ENCODE measurements at regions not wholly inside any gene's neighbourhood (a gene's known extent, or its start where the extent isn't known, plus 50 kb on each side); places are given as distances from the start of the nearest gene placed in this dataset.

DNA sequence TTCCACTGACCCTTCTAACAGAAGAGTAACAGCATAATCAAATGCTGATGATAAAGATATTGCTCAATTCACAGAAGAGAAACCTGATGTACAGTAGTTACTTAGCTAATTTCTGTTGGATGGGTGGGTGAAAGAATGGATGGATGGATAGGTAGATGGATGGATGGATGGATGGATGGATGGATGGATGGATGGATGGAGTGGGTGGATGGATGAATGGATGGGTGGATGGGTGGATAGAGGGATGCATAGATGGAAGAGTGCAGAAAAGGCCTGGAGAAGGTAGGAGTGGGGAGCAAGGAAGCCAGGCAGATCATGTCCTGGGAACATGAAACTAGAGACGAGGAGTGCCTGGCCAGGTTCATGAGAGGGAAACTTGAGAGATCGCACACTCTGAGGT is 520.9 kb downstream of the BCL11B start:
- H3K27me3 ChIP-seq (ENCODE audit: insufficient read depth, insufficient read length), result no peaks in the 10 kb centered on the region
- TF ChIP-seq ZNF274 (IDR thresholded peaks at IDR 0.05; ENCODE audit: low read depth, low read length), result no peak
- TF ChIP-seq YY1 (IDR thresholded peaks at IDR 0.05; ENCODE audit: insufficient read depth, insufficient read length), result no peak
- no peak for TF ChIP-seq SUZ12 (IDR thresholded peaks at IDR 0.05; ENCODE audit: extremely low read depth, insufficient read depth, insufficient read length)
- no peak overlapping the region for H3K9ac ChIP-seq (ENCODE audit: insufficient read length, low read depth)
- no peaks in the 10 kb centered on the region for H3K36me3 ChIP-seq (ENCODE audit: insufficient read depth, insufficient read length, low read length)
- H3K4me3 ChIP-seq (ENCODE audit: insufficient read length, low read depth), result no peak overlapping the region
- peaks cover 9% of the 10 kb centered on the region for H3K9me3 ChIP-seq (ENCODE audit: insufficient read depth, low read length)
- DNase-seq (ENCODE audit: low read depth, low spot score), result no peak
- H3K4me1 ChIP-seq (ENCODE audit: insufficient read depth, insufficient read length), result no peaks in the 10 kb centered on the region

DNA sequence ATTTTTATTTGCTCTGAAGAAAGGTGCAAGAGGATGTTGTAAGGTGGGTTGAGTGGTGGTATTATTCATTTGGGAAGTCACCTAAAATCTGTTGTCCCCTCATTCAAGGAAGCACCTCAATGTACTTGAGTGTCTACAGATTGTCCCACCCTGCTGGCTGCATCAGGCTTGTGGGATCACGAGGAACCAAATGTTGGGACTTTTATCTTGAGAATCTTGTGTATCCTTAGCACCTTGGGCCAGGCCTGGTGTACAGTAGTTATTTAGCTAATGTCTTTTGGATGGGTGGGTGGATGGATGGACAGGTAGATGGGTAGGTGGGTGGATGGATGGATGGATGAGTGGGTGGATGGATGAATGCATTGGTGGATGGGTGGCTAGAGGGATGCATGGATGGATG is 519.3 kb downstream of the BCL11B start:
- H3K4me1 ChIP-seq (ENCODE audit: insufficient read depth, insufficient read length), result no peaks in the 10 kb centered on the region
- H3K9ac ChIP-seq (ENCODE audit: insufficient read length, low read depth), result no peak overlapping the region
- H3K36me3 ChIP-seq (ENCODE audit: insufficient read depth, insufficient read length, low read length), result no peaks in the 10 kb centered on the region
- H3K4me3 ChIP-seq (ENCODE audit: insufficient read length, low read depth), result no peak overlapping the region
- H3K9me3 ChIP-seq (ENCODE audit: insufficient read depth, low read length), result peaks cover 9% of the 10 kb centered on the region
- TF ChIP-seq ZNF274 (IDR thresholded peaks at IDR 0.05; ENCODE audit: low read depth, low read length) (no peak), YY1 (IDR thresholded peaks at IDR 0.05; ENCODE audit: insufficient read depth, insufficient read length) (no peak), SUZ12 (IDR thresholded peaks at IDR 0.05; ENCODE audit: extremely low read depth, insufficient read depth, insufficient read length) (no peak)
- no peaks in the 10 kb centered on the region for H3K27me3 ChIP-seq (ENCODE audit: insufficient read depth, insufficient read length)
- DNase-seq (ENCODE audit: low read depth, low spot score), result no peak

DNA sequence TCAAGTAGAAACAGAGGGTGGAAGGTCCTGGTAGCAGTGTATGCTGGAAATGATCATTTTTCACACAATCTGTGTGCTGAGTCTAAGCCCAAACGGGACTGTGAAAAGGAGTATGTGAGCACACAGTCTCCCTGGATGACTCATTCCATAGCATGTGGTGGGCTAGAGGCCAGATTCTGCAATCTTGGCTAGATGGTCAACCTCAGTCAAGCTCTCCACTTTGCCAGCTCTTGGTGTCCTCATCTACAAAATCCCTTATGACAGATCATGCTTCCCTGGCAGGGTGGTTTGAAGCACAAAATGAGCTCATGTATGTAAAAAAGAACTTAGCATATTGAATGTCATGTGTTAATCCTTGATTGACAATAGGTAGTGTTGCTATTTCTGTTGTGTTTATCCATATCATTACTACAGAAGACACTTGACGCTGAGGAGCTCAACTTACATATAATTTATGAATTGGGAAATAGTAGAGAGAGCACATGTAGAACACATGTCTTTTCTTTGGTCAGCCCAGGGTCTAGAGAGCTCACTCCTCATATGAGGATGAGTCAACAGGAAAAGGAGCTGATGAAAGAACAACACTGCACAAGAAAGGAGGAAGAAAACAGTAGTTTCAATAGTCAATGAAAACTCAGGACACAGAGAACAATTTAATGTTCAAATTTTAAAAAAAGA is 517.5 kb downstream of the BCL11B start:
- no peak overlapping the region for H3K4me3 ChIP-seq (ENCODE audit: insufficient read length, low read depth)
- peaks cover 9% of the 10 kb centered on the region for H3K9me3 ChIP-seq (ENCODE audit: insufficient read depth, low read length)
- no peak overlapping the region for H3K9ac ChIP-seq (ENCODE audit: insufficient read length, low read depth)
- no peak for DNase-seq (ENCODE audit: low read depth, low spot score)
- TF ChIP-seq YY1 (IDR thresholded peaks at IDR 0.05; ENCODE audit: insufficient read depth, insufficient read length) (no peak), SUZ12 (IDR thresholded peaks at IDR 0.05; ENCODE audit: extremely low read depth, insufficient read depth, insufficient read length) (no peak), ZNF274 (IDR thresholded peaks at IDR 0.05; ENCODE audit: low read depth, low read length) (no peak)
- H3K36me3 ChIP-seq (ENCODE audit: insufficient read depth, insufficient read length, low read length), result no peaks in the 10 kb centered on the region
- no peaks in the 10 kb centered on the region for H3K27me3 ChIP-seq (ENCODE audit: insufficient read depth, insufficient read length)
- H3K4me1 ChIP-seq (ENCODE audit: insufficient read depth, insufficient read length), result no peaks in the 10 kb centered on the region

DNA sequence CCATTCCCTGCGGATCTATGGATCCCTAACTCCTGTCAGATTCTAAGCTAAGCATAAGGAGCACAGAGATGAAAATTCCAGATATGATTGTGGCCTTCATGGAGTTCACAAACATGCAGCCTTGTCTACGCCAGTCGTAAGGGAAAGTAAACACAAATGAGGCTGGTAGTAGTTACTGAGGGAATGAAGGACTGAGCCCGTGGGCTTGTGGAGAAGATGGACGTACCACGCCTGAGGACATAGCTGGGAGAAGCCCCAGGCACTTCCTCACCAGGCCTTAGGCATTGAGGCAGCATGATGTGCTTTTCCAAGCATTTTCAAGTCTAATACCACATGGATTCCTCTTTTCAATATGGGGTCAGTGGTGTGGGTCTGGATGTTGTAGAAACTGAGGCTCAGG is 515.2 kb downstream of the BCL11B start:
- Histone ChIP-seq H3K36me3 (ENCODE audit: insufficient read depth, insufficient read length, low read length) (no peaks in the 10 kb centered on the region), H3K9ac (ENCODE audit: insufficient read length, low read depth) (no peak overlapping the region), H3K4me1 (ENCODE audit: insufficient read depth, insufficient read length) (no peaks in the 10 kb centered on the region), H3K9me3 (ENCODE audit: insufficient read depth, low read length) (peaks cover 9% of the 10 kb centered on the region), H3K4me3 (ENCODE audit: insufficient read length, low read depth) (no peak overlapping the region), H3K27me3 (ENCODE audit: insufficient read depth, insufficient read length) (no peaks in the 10 kb centered on the region)
- TF ChIP-seq YY1 (IDR thresholded peaks at IDR 0.05; ENCODE audit: insufficient read depth, insufficient read length), result no peak
- no peak for DNase-seq (ENCODE audit: low read depth, low spot score)

DNA sequence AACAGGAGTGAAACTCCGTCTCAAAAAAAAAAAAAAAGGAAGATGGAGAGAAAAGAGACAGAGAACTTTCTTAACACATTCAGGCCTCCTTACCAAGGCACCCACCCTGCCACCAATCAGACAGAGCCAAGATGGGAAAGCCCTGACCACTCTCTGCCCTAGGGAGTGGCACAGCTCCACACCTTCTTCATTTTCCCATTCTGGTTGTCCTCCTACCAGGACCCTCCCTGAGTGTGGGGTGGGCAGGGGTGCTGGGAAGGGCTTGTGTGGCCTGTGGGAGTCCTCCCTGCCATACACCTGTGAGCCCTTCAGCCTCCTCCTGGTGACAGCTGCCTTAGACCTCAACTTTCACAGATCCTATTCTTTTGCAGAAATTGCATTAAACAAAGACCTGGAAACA is 513.6 kb downstream of the BCL11B start:
- Histone ChIP-seq H3K36me3 (ENCODE audit: insufficient read depth, insufficient read length, low read length) (no peaks in the 10 kb centered on the region), H3K9ac (ENCODE audit: insufficient read length, low read depth) (no peak overlapping the region), H3K27me3 (ENCODE audit: insufficient read depth, insufficient read length) (no peaks in the 10 kb centered on the region), H3K4me3 (ENCODE audit: insufficient read length, low read depth) (no peak overlapping the region), H3K4me1 (ENCODE audit: insufficient read depth, insufficient read length) (no peaks in the 10 kb centered on the region), H3K9me3 (ENCODE audit: insufficient read depth, low read length) (peaks cover 14% of the 10 kb centered on the region)
- TF ChIP-seq YY1 (IDR thresholded peaks at IDR 0.05; ENCODE audit: insufficient read depth, insufficient read length) (no peak), ZNF274 (IDR thresholded peaks at IDR 0.05; ENCODE audit: low read depth, low read length) (no peak), SUZ12 (IDR thresholded peaks at IDR 0.05; ENCODE audit: extremely low read depth, insufficient read depth, insufficient read length) (no peak)
- DNase-seq (ENCODE audit: low read depth, low spot score), result no peak

DNA sequence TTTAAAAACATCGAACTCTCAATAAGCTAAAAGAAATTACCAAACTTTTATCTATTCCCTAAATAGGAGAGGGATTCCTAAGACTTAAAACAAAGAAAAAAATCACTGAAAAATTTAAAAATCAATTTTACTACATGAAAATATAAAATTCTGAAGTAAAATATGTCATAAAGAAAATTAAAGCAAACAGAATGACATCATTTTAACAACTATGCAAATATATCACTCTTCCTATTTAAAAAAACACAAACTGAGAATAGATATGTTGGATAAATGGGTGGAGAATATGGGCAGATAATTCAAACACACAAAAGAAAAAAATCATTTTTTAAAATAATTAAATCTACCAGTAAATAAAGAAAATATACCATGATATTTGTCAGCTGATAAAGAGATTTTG is 510.0 kb downstream of the BCL11B start:
- H3K27me3 ChIP-seq (ENCODE audit: insufficient read depth, insufficient read length), result no peaks in the 10 kb centered on the region
- H3K36me3 ChIP-seq (ENCODE audit: insufficient read depth, insufficient read length, low read length), result no peaks in the 10 kb centered on the region
- no peak overlapping the region for H3K4me3 ChIP-seq (ENCODE audit: insufficient read length, low read depth)
- no peaks in the 10 kb centered on the region for H3K4me1 ChIP-seq (ENCODE audit: insufficient read depth, insufficient read length)
- no peak for DNase-seq (ENCODE audit: low read depth, low spot score)
- H3K9me3 ChIP-seq (ENCODE audit: insufficient read depth, low read length), result 0 out of 2 replicates have a peak, but pooled peaks cover 10% of the 10 kb centered on the region
- no peak overlapping the region for H3K9ac ChIP-seq (ENCODE audit: insufficient read length, low read depth)
- TF ChIP-seq SUZ12 (IDR thresholded peaks at IDR 0.05; ENCODE audit: extremely low read depth, insufficient read depth, insufficient read length) (no peak), ZNF274 (IDR thresholded peaks at IDR 0.05; ENCODE audit: low read depth, low read length) (no peak), YY1 (IDR thresholded peaks at IDR 0.05; ENCODE audit: insufficient read depth, insufficient read length) (no peak)

DNA sequence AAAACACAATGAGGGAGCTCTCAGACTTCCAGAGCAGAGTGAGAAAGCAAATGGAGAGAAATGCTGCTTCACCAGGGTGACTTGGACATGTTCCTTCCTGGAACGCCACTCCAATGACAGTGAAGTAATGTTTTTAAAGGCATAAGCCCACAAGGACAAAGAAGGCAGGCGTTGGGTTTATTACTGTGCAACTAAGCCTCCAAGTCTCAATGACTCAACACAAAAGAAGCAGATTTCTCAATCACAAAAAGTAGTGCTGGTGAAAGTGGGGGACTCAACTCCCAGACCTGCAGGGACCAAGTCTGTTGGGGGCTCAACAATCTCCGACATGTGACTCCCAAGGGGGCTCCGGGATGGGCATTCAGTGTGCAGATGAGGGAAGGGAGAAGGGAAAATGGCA is 505.2 kb downstream of the BCL11B start:
- H3K9me3 ChIP-seq (ENCODE audit: insufficient read depth, low read length), result 0 out of 2 replicates have a peak, but pooled peaks cover 10% of the 10 kb centered on the region
- no peak for TF ChIP-seq ZNF274 (IDR thresholded peaks at IDR 0.05; ENCODE audit: low read depth, low read length)
- no peak for TF ChIP-seq SUZ12 (IDR thresholded peaks at IDR 0.05; ENCODE audit: extremely low read depth, insufficient read depth, insufficient read length)
- no peak for TF ChIP-seq YY1 (IDR thresholded peaks at IDR 0.05; ENCODE audit: insufficient read depth, insufficient read length)
- H3K27me3 ChIP-seq (ENCODE audit: insufficient read depth, insufficient read length), result no peaks in the 10 kb centered on the region
- H3K4me3 ChIP-seq (ENCODE audit: insufficient read length, low read depth), result no peak overlapping the region
- H3K9ac ChIP-seq (ENCODE audit: insufficient read length, low read depth), result no peak overlapping the region
- H3K36me3 ChIP-seq (ENCODE audit: insufficient read depth, insufficient read length, low read length), result no peaks in the 10 kb centered on the region
- H3K4me1 ChIP-seq (ENCODE audit: insufficient read depth, insufficient read length), result no peaks in the 10 kb centered on the region
- no peak for DNase-seq (ENCODE audit: low read depth, low spot score)
